ENCODE measurements at regions not wholly inside any gene's neighbourhood (a gene's known extent, or its start where the extent isn't known, plus 50 kb on each side); places are given as distances from the start of the nearest gene placed in this dataset.

GRCh38 chr2:147709655-147710054, 135.2 kb upstream of the ACVR2A start:
- no peak for FAIRE-seq

GRCh38 chr2:147703171-147703570, 141.7 kb upstream of the ACVR2A start:
- FAIRE-seq, result no peak

- FAIRE-seq, result no peak
Measured at GRCh38 chr2:147698166-147698565, 146.7 kb upstream of the ACVR2A start.

- FAIRE-seq, result no peak
Measured at GRCh38 chr2:147696426-147696825, 148.4 kb upstream of the ACVR2A start.

- no peak for FAIRE-seq
Measured at GRCh38 chr2:147689220-147689909, 155.5 kb upstream of the ACVR2A start.

GRCh38 chr2:147688242-147688641, 156.6 kb upstream of the ACVR2A start:
- no peak for FAIRE-seq

- FAIRE-seq, result no peak
Measured at GRCh38 chr2:147686365-147686764, 158.5 kb upstream of the ACVR2A start.

GRCh38 chr2:147684903-147685302, 159.9 kb upstream of the ACVR2A start:
- FAIRE-seq, result no peak

- FAIRE-seq, result no peak
Measured at GRCh38 chr2:147683380-147683779, 161.4 kb upstream of the ACVR2A start.

GRCh38 chr2:147681093-147681492, 163.7 kb upstream of the ACVR2A start:
- FAIRE-seq, result no peak

- no peak for FAIRE-seq
Measured at GRCh38 chr2:147679955-147680531, 164.8 kb upstream of the ACVR2A start.

GRCh38 chr2:147679191-147679954, 165.5 kb upstream of the ACVR2A start:
- FAIRE-seq, result no peak

- no peak for FAIRE-seq
Measured at GRCh38 chr2:147665105-147665504, 179.7 kb upstream of the ACVR2A start.

GRCh38 chr2:147663962-147664361, 180.9 kb upstream of the ACVR2A start:
- FAIRE-seq, result no peak

GRCh38 chr2:147663153-147663961, 181.5 kb upstream of the ACVR2A start:
- FAIRE-seq, result no peak

- no peak for FAIRE-seq
Measured at GRCh38 chr2:147662221-147662620, 182.6 kb upstream of the ACVR2A start.

- FAIRE-seq, result no peak
Measured at GRCh38 chr2:147660680-147661079, 184.1 kb upstream of the ACVR2A start.

- no peak for FAIRE-seq
Measured at GRCh38 chr2:147659051-147659450, 185.8 kb upstream of the ACVR2A start.

- FAIRE-seq, result no peak
Measured at GRCh38 chr2:147657086-147658000, 187.5 kb upstream of the ACVR2A start.

GRCh38 chr2:147649998-147650397, 194.8 kb upstream of the ACVR2A start:
- no peak for FAIRE-seq

GRCh38 chr2:147649286-147649685, 195.5 kb upstream of the ACVR2A start:
- FAIRE-seq, result no peak

GRCh38 chr2:147648471-147648870, 196.4 kb upstream of the ACVR2A start:
- no peak for FAIRE-seq

All from TTC549 (cell line).